Embryonic facial prominence (tissue), 1 donor: ENCODE measurements at regions not wholly inside any gene's neighbourhood (a gene's known extent, or its start where the extent isn't known, plus 50 kb on each side); places are given as distances from the start of the nearest gene placed in this dataset.
"Not testable (repeated sequence)": the region's sequence is repeated elsewhere in the genome, so short reads cannot be mapped to it uniquely, and the experiment has no call there.

Experiments
- DNase-seq: peaks from one replicate; pipeline ENCODE4 v3.0.0-alpha.2; 2016; ENCODE audit errors: extremely low spot score

GRCh38 chr3:38966811-38967692 is 84.7 kb downstream of the SCN11A start:
- DNase-seq: no peak

- no peak for DNase-seq
Observed at GRCh38 chr3:38964646-38965045, 87.1 kb downstream of the SCN11A start.

- DNase-seq: no peak
Observed at GRCh38 chr3:38964204-38964603, 87.5 kb downstream of the SCN11A start.

- no peak for DNase-seq
Observed at GRCh38 chr3:38960953-38961622, 90.7 kb downstream of the SCN11A start.

GRCh38 chr3:38960042-38960622 is 91.6 kb downstream of the SCN11A start:
- no peak for DNase-seq

- DNase-seq: no peak
Observed at GRCh38 chr3:38958026-38958720, 93.6 kb downstream of the SCN11A start.

- DNase-seq: no peak
Observed at GRCh38 chr3:38957296-38957695, 94.4 kb downstream of the SCN11A start.

GRCh38 chr3:38952721-38953120 is 99.0 kb downstream of the SCN11A start:
- DNase-seq: no peak

GRCh38 chr3:38951167-38951566 is 100.6 kb downstream of the SCN11A start:
- DNase-seq: not testable (repeated sequence)

- DNase-seq: no peak
Observed at GRCh38 chr3:38950581-38950980, 101.2 kb downstream of the SCN11A start.

- DNase-seq: no peak
Observed at GRCh38 chr3:38949994-38950393, 101.8 kb downstream of the SCN11A start.

- no peak for DNase-seq
Observed at GRCh38 chr3:38940394-38940793, 111.3 kb downstream of the SCN11A start.

GRCh38 chr3:38925351-38925750 is 109.3 kb upstream of the SCN10A start:
- no peak for DNase-seq

GRCh38 chr3:38916706-38917105 is 100.7 kb upstream of the SCN10A start:
- DNase-seq: no peak

GRCh38 chr3:38907426-38907825 is 91.4 kb upstream of the SCN10A start:
- no peak for DNase-seq

- DNase-seq: no peak
Observed at GRCh38 chr3:38890426-38890825, 74.4 kb upstream of the SCN10A start.

- DNase-seq: no peak
Observed at GRCh38 chr3:38878646-38879045, 62.6 kb upstream of the SCN10A start.
